ENCODE measurements at regions not wholly inside any gene's neighbourhood (a gene's known extent, or its start where the extent isn't known, plus 50 kb on each side); places are given as distances from the start of the nearest gene placed in this dataset.

DNA sequence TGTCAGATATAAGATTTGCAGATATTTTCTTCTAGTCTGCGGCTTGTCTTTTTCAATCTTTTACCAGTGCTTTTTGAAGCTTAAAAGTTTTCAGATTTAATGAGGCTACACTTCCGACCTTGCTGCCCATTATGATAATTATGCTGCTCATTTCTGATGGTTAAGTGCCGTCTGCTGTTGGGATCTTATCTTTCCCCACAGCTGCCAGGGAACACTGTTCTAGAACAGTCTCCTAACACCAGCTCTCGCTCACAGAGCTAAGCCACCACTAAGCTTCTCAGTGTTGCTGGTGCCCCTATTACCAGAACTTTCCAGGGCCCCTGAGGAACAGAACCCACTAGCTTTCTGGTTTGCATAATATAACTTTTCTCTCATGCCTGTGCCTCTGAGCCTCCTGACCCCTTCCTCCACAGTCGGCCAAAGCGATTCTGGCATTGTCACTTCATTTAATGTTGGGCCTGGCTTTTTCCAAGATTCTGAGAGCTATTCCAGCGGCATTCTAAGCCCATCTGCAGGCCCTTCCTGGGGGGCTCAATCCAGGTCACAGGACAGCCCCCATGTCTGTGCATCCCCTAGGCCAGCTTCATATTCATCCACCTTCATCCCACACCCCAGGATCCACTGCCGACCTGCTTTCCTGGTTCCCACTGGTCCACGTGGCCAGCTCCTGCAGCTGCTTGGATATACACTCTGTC, 237.0 kb downstream of the PTPRU start:
- no peak for DNase-seq (ENCODE audit: low read depth in 2 of 3, low spot score in 1 of 3)

DNA sequence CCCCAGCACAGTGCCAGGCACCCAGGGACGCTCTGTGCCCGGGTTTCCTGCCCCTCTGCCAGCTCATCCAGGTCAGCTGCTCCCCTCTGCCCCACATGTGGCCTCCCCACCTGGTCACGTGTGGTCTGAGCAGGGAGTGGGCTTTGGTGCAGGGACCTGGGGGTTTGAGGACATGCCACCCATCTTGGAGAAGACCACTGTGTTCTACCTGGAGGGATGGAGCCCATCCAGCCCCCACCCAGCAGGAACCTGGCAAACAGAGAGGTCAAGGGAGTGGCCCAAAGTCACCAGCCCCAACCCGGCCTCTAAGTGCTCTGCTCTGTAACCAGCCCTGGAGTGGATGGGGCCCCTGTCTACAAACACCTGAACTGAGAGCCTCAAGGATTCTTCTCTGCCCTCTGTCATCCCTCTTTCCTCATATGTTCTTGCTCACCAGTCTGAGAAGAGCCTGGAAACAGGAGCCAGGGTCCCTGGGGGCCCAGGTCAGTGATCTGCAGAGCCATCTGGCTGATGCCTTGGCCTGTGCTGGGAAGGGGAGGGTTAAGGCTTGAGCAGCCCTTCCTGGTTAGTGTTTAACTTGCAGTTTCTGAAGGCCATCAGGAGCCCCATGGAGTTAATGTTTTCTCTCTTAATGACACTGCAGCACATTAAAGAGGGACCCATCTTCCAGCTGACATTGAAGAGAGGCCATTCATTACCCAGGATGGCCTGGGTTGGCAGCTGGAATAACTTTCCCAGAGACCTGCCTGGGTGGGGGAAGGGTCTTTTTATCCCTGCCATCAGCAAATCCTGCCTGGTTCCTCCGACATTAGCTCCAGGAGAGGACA, 235.4 kb downstream of the PTPRU start:
- no peak for DNase-seq (ENCODE audit: low read depth in 2 of 3, low spot score in 1 of 3)

DNA sequence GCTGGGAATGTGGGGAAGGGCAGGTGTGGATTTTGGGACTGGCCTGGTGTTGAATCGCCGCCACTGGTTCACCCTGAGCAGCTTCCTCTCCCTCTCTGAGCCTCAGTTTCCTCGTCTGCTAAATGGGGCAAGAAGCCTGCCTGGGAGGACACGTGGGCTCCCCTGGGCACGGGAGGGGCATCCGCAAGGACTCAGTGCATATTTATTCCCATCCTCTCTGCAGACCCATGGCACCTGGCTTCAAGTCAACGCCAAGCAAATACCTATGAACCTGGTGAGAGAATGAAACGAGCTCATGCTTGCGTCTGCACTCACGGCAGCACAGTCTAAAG, 234.4 kb downstream of the PTPRU start:
- DNase-seq (ENCODE audit: low read depth in 2 of 3, low spot score in 1 of 3): no peak

DNA sequence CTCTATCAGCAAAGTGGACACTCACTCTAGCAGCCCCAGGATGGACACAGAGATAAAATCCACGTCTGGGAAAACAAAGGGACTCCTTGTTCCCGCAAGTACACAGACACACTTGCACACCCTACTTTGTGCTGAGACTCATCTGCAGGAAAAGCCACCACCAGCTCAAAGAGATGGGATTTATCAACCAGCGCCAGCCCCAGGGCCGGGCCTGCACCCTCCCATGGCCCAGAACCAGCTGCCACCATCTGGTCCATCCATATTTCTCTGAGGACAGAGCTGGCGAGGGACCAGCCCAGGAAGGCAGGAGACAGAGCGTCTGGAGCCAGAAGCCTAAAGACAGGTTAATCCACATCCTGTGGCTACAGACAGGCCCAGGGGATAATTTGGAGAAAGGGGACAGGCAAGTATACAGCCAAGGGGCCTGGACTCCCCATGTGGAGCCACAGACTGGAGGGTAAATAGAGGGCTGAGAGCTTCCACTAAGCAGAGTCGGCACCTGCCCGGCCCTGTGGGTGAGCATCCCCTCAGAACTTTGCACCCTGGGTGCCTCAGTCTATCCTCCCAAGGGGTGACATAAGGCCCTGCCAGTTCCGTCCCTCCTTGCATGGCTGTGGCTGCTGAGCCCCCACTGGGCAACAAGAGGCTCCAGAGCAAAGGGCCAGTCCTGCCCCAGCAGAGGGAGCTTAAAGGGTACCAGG, 233.9 kb downstream of the PTPRU start:
- DNase-seq (ENCODE audit: low read depth in 2 of 3, low spot score in 1 of 3): no peak

DNA sequence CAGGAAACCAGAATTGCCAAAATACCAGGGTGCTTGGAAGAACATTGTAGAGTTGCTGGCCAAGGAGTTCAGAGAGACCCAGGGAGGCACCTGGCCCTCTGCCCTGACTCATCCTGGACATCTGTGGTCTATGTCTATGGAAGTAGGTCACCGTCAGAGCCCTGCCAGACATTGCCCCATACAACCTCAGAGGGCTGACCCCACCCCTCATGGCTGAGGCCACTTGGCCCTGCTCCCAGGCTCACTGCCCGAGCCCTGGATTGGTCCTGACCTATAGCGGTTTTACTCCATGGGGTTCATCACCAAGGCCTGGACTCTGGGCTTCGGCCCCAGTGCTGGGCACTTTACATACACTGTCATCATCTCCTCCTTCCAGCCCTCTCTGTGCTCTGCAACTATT, 233.1 kb downstream of the PTPRU start:
- no peak for DNase-seq (ENCODE audit: low read depth in 2 of 3, low spot score in 1 of 3)

DNA sequence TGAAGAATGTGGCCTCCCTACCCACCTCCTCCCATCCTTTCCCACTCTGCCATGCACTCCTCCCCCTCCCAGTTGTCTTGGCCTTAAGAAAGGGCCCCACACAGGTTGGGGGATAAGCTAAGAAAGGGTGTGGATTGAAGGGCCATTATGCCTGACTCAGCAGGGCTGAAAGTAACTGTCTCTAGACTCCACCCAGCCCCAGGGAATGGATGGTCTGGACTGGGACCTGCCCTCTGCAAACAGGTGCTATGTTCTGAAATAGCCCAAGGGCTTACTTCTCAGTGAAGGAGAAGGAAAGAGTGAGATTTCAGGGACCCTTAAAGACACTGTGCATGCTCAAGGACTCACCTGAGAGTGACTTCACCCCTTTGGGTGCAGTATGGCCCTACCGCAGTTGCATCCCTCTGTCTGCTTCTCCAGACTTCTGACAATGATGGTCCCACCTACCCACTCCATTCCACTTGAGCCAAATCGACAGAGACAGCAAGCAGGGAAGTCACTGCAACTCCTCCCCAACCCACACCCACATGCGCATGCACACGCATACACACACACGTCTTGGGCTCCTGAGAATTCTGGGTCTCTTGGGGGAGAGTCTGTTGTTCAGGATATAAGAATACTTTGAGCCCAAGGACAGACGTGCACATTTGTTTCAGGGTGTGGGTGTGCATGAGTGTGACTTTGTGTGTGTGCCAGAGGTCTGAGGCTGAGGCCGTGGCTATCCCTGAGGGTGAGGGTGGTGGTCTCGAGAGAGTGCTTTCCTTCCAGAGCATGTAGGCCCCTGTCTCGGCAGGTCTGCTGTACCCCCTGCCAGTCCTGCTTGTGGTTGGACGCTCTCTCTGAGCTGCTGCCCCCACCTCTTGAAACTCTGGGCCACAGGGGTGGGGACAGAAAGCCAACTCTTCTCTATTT, 231.9 kb downstream of the PTPRU start:
- DNase-seq (ENCODE audit: low read depth in 2 of 3, low spot score in 1 of 3): no peak

DNA sequence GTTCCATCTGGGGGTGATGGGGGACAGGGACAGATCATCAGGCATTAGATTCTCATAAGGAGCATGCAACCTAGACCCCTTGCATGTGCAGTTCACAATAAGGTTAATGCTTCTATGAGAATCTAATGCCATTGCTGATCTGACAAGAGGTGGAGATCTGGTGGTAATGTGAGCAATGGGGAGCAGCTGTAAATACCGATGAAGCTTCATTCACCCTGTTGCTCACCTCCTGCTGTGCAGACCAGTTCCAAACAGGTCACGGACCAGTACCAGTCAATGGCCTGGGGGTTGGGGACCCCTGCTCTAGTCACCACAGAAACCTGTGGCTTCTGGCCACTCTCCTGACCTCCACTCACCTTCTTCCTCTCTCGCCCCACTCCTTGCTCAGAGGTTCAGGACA, 229.9 kb downstream of the PTPRU start:
- no peak for DNase-seq (ENCODE audit: low read depth in 2 of 3, low spot score in 1 of 3)

DNA sequence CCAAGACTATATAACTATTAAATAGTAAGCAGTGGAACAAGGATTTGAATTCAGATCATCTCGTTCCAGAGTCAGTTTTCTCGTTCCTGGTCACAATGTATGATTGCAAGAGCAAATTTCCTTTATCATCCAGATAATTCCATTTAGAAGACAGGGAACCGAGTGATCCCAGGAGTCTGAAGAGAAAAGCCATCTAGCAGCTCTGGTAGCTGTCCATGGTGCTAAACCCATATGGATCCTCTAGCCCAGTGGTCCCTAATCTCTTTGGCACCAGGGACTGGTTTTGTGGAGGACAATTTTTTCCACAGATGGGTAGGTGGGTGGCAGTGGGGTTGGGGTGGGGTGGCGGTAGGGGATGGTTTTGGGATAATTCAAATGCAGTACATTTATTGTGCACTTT, 229.4 kb downstream of the PTPRU start:
- no peak for DNase-seq (ENCODE audit: low read depth in 2 of 3, low spot score in 1 of 3)

DNA sequence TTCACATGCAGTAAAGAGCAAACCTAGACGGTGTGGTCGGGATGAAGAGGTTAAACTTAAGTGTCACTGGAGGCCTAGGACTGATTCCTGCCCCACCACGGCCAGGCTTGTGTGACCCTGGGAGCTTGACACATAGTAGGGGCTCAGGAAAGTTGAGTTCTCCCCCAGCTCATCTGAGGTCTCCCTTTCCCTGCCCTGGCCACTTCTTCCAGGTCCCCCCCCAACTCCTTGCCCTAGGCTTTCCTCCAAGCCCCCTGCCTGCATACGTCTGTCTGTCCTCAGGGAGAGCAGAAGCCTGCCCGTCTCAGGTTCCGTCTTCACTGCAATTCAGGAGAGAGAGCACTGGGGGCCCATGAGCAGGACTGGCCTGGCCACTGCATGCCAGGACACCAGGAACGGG, 225.8 kb downstream of the PTPRU start:
- no peak for DNase-seq (ENCODE audit: low read depth in 2 of 3, low spot score in 1 of 3)

DNA sequence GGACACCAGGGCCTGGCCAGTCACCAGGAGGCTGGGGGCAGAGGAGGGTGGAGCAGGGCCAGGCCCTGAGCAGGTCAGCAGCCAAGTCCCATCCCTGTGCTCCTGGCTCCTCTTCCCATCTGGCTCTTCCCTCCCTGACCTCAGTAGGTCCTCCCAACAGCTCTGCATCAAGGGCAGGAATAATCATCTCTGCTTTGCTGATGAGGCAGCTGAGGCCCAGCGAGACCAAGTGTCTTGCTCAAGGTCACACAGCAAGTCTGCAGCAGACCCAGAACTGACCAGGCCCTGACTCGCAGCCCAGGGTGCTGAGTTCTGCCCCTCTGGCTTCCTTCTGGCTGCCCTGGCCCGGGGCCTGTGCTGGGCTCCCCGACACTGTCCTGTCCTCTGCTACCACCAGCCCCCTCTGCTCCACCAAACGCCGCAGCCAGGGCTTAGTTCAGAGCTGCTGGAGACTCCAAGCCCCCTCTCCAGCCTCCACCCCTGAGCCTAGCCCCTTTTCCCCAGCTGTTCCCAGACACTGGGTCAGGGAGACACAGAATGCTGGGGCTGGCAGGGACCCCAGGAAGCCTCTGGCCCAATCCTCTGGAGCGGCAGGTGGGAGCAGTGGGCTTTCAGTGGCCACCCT, 224.9 kb downstream of the PTPRU start:
- no peak for DNase-seq (ENCODE audit: low read depth in 2 of 3, low spot score in 1 of 3)

DNA sequence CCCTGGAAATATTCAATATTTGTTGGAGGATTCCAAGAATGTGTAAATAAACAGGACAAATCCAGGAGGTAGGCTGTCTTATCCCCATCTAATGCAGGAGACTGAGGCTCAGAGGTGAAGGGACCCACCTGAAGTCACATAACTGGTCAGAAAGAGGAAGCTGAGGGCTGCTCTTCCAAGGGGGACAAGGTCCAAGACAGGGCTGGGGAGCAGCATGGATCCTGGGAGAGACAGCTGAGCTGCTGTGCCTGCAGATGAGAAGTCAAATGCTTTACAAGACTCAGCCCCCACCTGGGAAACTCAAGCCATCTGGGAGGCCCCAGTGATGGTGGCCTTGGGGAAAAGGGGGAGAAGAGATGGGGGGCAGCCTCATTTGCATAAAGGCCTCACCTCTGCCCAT, 224.4 kb downstream of the PTPRU start:
- no peak for DNase-seq (ENCODE audit: low read depth in 2 of 3, low spot score in 1 of 3)

DNA sequence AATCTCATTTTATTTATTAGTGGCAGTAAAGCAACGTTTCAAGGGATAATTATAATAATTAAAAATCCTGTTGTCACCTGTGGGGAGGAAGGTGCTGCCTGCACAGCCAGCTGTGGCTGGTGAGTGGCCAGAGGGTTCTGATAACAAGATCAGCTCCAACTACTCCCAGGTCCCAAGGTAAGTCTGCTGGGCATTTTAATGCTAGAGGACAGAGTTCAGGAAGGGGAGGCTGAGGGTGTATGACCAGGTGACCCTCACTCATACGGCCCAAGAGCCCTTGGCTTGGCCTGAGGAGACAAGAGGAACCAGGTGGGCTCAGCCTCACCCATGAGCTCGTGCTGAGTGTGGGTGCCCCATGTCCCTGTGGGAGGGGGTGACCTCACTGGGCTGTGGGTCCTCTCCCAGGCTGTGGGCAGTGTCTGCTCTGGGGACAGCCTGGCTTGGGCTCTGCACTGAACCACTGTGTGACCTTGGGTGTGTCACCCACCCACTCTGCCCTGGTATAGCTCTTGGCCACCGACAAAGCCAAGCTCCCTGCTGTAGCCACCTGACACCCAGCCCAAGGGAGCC, 223.8 kb downstream of the PTPRU start:
- DNase-seq (ENCODE audit: low read depth in 2 of 3, low spot score in 1 of 3): no peak

DNA sequence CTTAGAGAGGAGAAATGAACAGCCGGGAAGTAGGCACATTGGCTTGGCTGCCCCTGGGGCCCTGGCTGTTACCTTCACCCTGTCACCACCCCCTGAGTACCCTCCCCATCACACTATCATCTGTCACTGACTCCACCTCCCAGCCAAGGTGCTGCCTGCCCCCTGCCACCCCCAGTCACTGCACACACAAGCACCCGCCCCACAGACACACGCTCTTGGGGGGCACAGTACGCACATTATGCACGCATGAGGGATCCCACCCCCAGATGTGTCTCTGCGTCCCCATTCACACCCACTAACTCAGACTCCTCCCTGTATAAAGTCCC, 223.3 kb downstream of the PTPRU start:
- no peak for DNase-seq (ENCODE audit: low read depth in 2 of 3, low spot score in 1 of 3)

DNA sequence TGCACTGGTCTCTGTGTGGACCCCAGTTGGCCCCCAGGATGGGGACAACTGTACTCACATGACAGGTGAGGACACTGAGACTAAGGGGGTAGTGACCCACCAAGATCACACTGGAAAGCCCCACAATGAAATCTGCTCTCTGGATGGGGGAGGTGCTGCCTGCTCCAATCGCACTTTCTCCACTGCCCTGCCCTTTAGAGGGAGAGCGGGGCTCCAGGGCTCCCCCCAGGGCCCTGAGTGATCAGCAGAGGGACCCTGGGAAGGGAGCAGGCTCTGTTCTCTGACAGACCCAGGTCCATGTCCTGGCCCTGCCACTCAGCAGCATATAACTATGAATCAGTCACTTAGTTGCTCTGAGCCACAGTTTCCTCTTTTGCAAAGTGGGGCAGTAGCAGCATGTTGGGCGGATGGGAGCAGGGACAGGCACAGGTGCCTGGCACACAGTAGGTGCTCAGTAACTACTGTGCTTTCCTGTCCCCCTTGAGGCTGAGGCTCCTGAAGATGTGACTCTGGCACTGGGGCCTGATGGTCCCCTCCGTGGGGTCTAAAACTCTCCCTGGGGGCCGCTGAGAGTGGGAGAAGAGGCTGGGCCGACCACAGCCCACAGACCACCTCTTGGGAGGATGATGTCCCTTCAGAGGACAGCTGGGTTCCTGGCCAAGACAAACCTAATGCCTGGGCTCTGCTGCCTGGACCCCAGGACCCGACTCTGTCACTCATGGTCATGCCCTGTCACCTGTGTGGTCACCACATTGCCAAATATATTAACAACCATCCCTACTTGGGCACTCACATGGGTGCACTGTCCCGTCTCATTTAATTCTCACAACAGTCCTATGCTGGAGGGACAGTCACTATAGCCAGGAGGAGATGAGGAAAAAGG, 222.7 kb downstream of the PTPRU start:
- DNase-seq (ENCODE audit: low read depth in 2 of 3, low spot score in 1 of 3): no peak

DNA sequence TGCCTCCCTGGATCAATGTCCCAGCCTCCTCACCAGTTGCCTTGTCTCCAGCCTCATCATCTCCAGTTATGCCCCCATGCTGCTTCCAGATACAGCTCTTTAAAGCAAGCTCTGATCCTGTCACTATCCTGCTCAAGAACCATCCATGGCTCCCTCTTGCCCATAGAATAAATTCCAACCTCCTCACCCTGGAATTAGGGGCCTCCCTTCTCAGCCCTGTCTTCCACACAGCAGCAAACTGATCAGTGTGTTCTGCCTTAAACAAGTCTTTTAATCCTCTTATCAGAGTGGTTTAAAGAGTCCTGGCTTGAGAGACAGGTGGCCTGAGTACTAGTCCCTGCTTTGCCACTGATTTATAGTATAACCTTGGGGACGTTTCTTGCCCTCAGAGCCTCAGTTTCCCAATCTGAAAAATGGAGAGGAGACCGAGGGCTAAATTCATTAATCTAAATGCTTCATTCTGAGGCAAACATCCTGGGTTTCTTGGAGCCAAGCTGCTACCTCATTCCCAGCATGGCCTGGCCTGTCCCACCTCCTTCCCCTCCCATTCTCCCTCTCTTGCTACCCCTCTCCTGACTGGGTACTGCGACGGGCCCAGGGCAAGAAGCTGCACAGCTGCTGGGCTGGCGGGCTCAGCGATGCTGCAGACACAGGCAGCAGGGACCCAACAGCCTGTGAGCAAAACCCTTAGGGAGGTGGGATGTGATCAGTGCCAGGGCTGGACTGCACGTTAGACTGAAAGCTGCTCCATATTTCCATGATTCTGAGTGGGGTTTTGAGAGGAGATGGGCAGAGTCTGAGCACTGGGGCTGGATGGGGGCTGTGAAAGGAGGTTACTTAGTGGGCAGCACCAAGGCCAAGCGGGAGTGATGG, 221.4 kb downstream of the PTPRU start:
- no peak for DNase-seq (ENCODE audit: low read depth in 2 of 3, low spot score in 1 of 3)

DNA sequence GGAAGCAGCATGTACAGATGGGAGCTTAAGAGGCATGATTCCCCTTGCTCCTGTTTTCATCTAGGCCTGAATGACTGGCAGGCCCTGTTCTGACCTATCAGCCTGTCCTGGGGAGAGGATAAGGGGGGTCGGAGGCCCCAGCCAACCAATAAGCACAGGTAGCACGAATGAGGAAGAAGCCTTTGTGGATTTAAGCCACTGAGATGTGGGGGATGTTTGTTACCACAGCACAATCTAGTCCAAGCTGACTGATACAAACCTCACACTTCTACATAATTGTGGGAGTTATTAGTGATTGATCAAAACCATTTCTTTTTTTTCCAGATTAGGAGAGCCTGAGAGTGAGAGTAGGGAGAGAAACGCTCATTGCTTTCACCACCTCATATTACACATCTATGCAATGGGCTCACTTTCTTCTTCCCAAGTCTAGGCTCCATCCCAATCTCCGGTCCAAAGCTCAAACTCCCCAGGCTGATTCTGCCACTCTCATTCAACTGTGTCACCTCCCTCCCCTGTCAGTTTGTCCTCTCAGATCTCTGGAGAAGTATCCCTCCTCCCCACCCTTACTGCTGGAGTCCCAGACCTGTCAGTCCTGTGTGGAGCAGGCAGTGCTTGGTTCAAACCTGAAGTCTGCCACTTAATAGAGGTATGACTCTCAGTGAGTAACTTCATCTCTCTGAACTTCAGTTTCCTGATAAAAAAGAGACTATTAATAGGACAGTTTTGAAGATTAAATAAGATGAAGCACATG, 220.5 kb downstream of the PTPRU start:
- DNase-seq (ENCODE audit: low read depth in 2 of 3, low spot score in 1 of 3): no peak

DNA sequence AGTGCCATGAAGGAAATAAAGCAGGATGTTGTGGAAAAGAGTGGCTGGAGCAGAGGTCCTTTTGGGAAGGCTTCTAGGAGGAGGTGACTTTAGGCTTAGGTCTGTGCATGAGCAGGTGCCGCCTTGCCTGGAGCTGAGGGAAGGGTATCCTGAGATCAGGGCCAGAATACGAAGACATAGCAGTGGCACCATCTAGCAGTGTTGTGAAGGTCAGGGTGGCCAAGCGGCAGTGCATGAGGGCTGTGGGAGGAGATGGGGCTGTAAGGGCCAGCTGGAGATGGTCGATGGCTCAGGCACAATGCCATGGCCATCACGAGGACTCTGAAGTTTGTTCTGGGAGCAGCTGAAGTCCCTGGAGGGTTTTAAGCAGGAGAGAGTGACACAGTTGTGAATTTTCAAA, 219.5 kb downstream of the PTPRU start:
- no peak for DNase-seq (ENCODE audit: low read depth in 2 of 3, low spot score in 1 of 3)

All from stimulated activated CD4-positive, alpha-beta T cell treated with anti-CD3 and anti-CD28 coated beads, Interleukin-12 subunit alpha, Interleukin-12 subunit beta, amount 100 ng/mL, for 48 hours (primary cell).